Stomach (tissue), 8 donors: ENCODE measurements at regions not wholly inside any gene's neighbourhood (a gene's known extent, or its start where the extent isn't known, plus 50 kb on each side); places are given as distances from the start of the nearest gene placed in this dataset.

ENCODE experiments used
- DNase-seq, 2 donors: peaks; one replicate each; pipeline versions ENCODE4 v3.0.0 to v3.0.0-alpha.2; 2013 to 2019
- H3K27ac ChIP-seq, 5 donors: fragments of 200-600 bp in 4 of 5; sonication (generic) in 4 of 5; one replicate each; pipeline ENCODE4 v1.5.1; 2013 to 2019; ENCODE audit warnings: mild to moderate bottlenecking in 1 of 5, moderate library complexity in 1 of 5
- H3K27me3 ChIP-seq, 3 donors: fragments of 200-600 bp; sonication (generic); one replicate each; pipeline ENCODE4 v1.5.1; 2017 to 2019; ENCODE audit warnings: mixed run types in 1 of 3
- H3K36me3 ChIP-seq, 4 donors: fragments of 200-600 bp; sonication (generic); 1 replicate in 3 of 4; 2 replicates in 1 of 4; pipeline ENCODE4 v1.5.1; 2016 to 2019
- H3K4me1 ChIP-seq, 4 donors: fragments of 200-600 bp; sonication (generic); one replicate each; pipeline ENCODE4 v1.5.1; 2016 to 2019
- H3K4me3 ChIP-seq, 4 donors: fragments of 200-600 bp; sonication (generic) in 3 of 4; one replicate each; pipeline ENCODE4 v1.5.1; 2016 to 2019; ENCODE audit warnings: mild to moderate bottlenecking in 1 of 4
- H3K9me3 ChIP-seq, 4 donors: fragments of 200-600 bp; sonication (generic); one replicate each; pipeline ENCODE4 v1.5.1; 2016 to 2019
- EP300 ChIP-seq: sonication (generic); formaldehyde crosslinking; IDR thresholded peaks from one replicate; pipeline ENCODE4 v1.6.1; 2017; ENCODE audit warnings: antibody characterized with exemption
- POLR2A ChIP-seq, 4 donors: fragments of 450-650 bp; IDR thresholded peaks; one replicate each; pipeline ENCODE4 v1.6.1; 2016; ENCODE audit warnings: antibody characterized with exemption in 4 of 4, control low read depth in 2 of 4, mild to moderate bottlenecking in 1 of 4, moderate library complexity in 1 of 4
- POLR2AphosphoS5 ChIP-seq, 3 donors: sonication (generic); formaldehyde crosslinking; IDR thresholded peaks; one replicate each; pipeline ENCODE4 v1.6.1; 2016; ENCODE audit warnings: antibody characterized with exemption in 3 of 3
- WGBS, 5 donors: extraction: QIAGEN DNeasy Blood & Tissue Kit in 3 of 5; methylation state at CpG; one replicate each; pipeline versions ENCODE4 v1.1.5 to v1.1.7; 2013 to 2018; 5-methylcytosine and 5-hydroxymethylcytosine counted together
- intact Hi-C: fragments of 100-400 bp; cut with DNase I; formaldehyde crosslinking; loops from one replicate; pipeline ENCODE4 v1.15.1; 2023; ENCODE audit warnings: low total_unique reads
- TF ChIP-seq, protein P1 (sequence below), 7 experiments: fragments of 450-650 bp in 4 of 7; fragments of 200-600 bp in 3 of 7; sonication (generic) in 3 of 7; IDR thresholded peaks; one replicate each; pipeline ENCODE4 v1.5.1; 2016 to 2019; ENCODE audit warnings: antibody characterized with exemption in 7 of 7, control low read depth in 2 of 7, mild to moderate bottlenecking in 1 of 7
- donor health status: healthy with polysubstance abuse.
- donor health status: Bipolar disorder and iron deficiency.
- donor health status: healthy.

DNA sequence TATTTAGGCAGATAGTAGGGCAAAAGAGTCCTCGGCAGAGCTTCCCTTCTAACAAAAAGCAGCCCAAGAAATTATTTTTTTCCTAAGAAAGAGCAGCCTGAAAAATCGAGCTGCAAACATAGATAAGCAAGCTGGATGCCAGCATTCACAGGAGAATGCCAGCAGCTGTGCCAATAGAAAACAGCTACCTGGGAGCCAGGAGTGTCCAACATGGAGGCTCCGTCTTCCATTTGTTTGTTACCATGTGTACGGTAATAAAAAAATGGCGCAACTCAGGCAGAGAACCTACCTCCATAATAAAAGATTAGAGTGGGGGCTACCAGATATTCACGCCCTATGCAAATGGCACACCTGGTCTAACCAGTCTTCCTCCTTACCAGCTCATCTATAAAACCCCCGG, 77.6 kb upstream of the IPO5 start:
- Histone ChIP-seq H3K36me3 (no peaks in the 10 kb centered on the region), H3K4me3 (no peak overlapping the region), H3K9me3 (no peaks in the 10 kb centered on the region), H3K27ac (no peak overlapping the region), H3K4me1 (no peaks in the 10 kb centered on the region), H3K27me3 (no peaks in the 10 kb centered on the region)
- WGBS, 5 donors: 75 to 81% (median 78%) methylated on average over 7 of the region's 7 CpGs
- TF ChIP-seq POLR2A (IDR thresholded peaks at IDR 0.05) (no peak), EP300 (no peak), POLR2AphosphoS5 (IDR thresholded peaks at IDR 0.05) (no peak)
- TF ChIP-seq, protein P1, sequence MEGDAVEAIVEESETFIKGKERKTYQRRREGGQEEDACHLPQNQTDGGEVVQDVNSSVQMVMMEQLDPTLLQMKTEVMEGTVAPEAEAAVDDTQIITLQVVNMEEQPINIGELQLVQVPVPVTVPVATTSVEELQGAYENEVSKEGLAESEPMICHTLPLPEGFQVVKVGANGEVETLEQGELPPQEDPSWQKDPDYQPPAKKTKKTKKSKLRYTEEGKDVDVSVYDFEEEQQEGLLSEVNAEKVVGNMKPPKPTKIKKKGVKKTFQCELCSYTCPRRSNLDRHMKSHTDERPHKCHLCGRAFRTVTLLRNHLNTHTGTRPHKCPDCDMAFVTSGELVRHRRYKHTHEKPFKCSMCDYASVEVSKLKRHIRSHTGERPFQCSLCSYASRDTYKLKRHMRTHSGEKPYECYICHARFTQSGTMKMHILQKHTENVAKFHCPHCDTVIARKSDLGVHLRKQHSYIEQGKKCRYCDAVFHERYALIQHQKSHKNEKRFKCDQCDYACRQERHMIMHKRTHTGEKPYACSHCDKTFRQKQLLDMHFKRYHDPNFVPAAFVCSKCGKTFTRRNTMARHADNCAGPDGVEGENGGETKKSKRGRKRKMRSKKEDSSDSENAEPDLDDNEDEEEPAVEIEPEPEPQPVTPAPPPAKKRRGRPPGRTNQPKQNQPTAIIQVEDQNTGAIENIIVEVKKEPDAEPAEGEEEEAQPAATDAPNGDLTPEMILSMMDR (IDR thresholded peaks at IDR 0.05): no peak
- no peak for DNase-seq
- intact Hi-C loops: no loop called here

DNA sequence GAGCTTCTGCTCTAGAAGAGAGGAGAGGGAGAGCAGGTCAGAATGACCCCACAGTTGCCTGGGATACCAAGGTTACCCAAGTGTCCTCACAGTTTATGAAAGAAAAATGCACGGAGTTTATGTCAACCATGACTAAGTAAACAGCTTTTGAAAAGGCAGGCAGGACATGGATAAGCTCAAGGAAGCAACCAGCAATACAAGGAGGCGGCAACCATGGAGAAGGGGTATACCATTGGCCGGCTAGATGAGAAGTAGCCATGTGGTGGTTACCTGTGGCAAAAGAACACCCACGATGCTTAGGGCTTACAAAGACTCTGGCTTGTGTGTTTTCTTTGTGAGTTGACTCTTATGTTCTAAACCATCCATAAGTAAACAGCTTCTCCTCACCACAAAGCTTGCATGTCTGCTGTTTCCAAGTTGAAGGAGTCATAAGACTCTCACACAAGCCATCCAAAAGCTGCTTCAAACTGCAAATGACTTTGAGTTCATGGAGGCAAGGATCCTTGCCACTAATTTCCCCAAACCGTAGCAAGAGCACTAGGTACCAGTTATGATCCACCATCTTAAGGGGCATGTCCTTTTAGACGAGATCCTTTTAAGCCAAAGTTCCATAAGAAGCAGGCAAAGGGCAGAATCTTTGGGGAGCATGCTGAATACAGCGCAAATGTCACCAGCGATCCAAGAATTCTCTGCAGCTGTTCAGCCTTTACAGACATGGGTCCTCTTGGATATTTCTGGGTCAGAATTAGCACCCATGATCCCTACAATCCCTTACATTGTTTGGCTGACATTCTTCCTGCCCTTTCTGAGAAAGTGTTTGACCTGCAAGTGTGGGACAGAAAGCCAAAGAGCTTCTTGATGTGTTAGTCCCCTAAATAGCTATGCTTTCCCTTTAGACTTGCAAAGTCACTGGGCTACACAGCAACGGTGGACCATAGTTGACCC, 74.8 kb upstream of the IPO5 start:
- Histone ChIP-seq H3K27ac (no peak overlapping the region), H3K27me3 (no peaks in the 10 kb centered on the region), H3K4me1 (no peaks in the 10 kb centered on the region), H3K36me3 (no peaks in the 10 kb centered on the region), H3K9me3 (no peaks in the 10 kb centered on the region), H3K4me3 (no peak overlapping the region)
- intact Hi-C loops: no loop called here
- no peak for DNase-seq
- TF ChIP-seq POLR2A (IDR thresholded peaks at IDR 0.05) (no peak), POLR2AphosphoS5 (IDR thresholded peaks at IDR 0.05) (no peak), EP300 (no peak)
- TF ChIP-seq, protein P1 (IDR thresholded peaks at IDR 0.05): no peak
- 73 to 81% (median 77%) methylated on average over 9 of the region's 9 CpGs for whole genome bisulfite sequencing, 5 donors

DNA sequence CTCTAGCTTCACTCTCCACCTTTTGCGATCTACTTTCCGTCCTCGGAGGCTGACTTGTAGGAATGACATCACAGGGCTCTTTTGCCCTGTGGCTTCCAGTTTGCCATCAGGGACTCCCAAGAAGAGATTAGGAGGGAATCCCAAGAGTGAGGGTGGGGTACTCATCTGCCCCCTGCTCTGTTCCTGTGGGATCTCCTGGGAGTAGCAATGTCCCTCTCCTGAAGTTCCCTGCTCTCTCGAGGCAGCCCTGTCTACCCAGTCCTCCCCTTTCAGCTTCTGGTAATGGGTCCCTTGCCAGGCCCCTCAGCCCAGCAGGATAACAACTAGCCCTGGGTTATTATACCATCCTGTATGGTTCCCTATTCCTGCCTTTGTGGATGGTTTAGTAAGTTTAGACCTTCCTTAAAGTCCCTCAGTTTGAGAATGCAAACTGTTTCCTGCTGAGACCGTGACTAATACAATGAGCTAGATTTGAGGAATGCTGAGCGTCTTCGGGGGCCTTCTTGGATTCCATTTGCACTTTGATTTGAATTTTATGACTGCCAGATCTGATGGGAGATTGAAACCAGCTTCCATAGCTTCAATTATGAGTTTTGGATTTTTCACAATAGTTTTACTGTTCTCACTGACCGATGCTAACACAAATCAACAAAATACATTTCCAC, 73.7 kb upstream of the IPO5 start:
- intact Hi-C loops: no loop called here
- WGBS, 5 donors: 57 to 81% (median 79%) methylated on average over 8 of the region's 8 CpGs
- Histone ChIP-seq H3K36me3 (no peaks in the 10 kb centered on the region), H3K9me3 (no peaks in the 10 kb centered on the region), H3K27me3 (no peaks in the 10 kb centered on the region), H3K4me3 (no peak overlapping the region), H3K4me1 (no peaks in the 10 kb centered on the region), H3K27ac (no peak overlapping the region)
- DNase-seq: peak in 1 of 2 donors; percentile 42
- TF ChIP-seq, protein P1 (IDR thresholded peaks at IDR 0.05): no peak
- no peak for TF ChIP-seq POLR2A (IDR thresholded peaks at IDR 0.05)

DNA sequence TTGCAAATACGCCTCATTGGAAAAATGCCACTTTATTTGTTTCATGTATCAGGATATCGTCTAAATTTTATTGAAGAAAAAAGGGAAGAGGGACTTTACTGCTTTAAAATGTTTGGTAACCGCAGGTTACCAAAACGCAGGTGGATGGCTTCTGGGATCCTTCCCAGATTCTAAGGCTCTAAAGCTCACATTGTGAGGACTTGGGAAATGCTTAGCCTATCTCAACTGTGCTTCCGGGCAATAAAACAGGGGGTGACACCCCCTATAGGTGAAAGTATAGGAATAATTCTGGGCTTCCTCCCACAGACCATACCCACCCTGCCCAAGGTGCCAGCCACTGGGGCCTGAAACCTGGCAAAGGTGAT, 73.2 kb upstream of the IPO5 start:
- no peaks in the 10 kb centered on the region for H3K36me3 ChIP-seq
- H3K27me3 ChIP-seq: no peaks in the 10 kb centered on the region
- no peak overlapping the region for H3K4me3 ChIP-seq
- H3K27ac ChIP-seq: no peak overlapping the region
- 73 to 85% (median 82%) methylated on average over 5 of the region's 5 CpGs for WGBS, 5 donors
- H3K4me1 ChIP-seq: no peaks in the 10 kb centered on the region
- intact Hi-C loops: no loop called here
- H3K9me3 ChIP-seq: no peaks in the 10 kb centered on the region
- DNase-seq: no peak
- TF ChIP-seq, protein P1 (IDR thresholded peaks at IDR 0.05): no peak
- TF ChIP-seq EP300: no peak
- TF ChIP-seq POLR2AphosphoS5 (IDR thresholded peaks at IDR 0.05): no peak
- TF ChIP-seq POLR2A (IDR thresholded peaks at IDR 0.05): no peak
